ENCODE measurements at regions not wholly inside any gene's neighbourhood (a gene's known extent, or its start where the extent isn't known, plus 50 kb on each side); places are given as distances from the start of the nearest gene placed in this dataset.

DNA sequence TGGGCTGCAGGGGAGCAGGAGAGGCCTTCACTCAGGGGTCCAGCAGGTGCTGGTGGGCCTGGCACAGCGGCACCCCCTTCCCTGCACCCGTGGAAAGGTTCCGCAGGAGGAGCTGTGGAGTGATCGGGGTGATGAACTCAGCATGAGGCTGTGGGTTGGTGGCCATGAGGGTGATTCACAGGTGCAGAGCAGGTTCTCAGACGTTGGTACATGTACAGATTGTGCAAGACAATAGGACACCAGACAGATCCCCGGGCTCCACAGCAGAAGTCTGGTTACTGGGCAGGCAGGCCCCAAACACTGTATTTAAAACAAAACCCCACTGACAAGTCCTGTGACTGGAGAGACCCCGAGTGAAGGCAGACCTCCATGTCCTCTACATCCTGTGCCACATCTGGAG is 151.6 kb upstream of the CDH4 start:
- no peak overlapping the region for H2AK5ac ChIP-seq (ENCODE audit: low read depth, low read length)
- no peak overlapping the region for H4K8ac ChIP-seq (ENCODE audit: extremely low read depth, insufficient read depth, low read length)
- H4K91ac ChIP-seq (replicated peaks; ENCODE audit: insufficient read length, low read length): no peak overlapping the region
- H3K4ac ChIP-seq (replicated peaks; ENCODE audit: insufficient read length, low read depth, low read length): no peak overlapping the region
- H3K56ac ChIP-seq (replicated peaks; ENCODE audit: insufficient read length, low read depth, low read length): no peak overlapping the region
- no peaks in the 10 kb centered on the region for H3K79me1 ChIP-seq (ENCODE audit: low read depth, low read length)
- H3K4me1 ChIP-seq (replicated peaks in 1 of 4; ENCODE audit: control insufficient read depth in 3 of 4, insufficient read depth in 4 of 4, low read length in 3 of 4): no peaks in the 10 kb centered on the region
- H3K14ac ChIP-seq (ENCODE audit: insufficient read length): no peak overlapping the region
- no peak overlapping the region for H3K27ac ChIP-seq (ENCODE audit: low read depth, low read length)
- H3K23ac ChIP-seq (ENCODE audit: insufficient read length): no peak overlapping the region
- no peaks in the 10 kb centered on the region for H3K9me3 ChIP-seq (ENCODE audit: insufficient read depth in 2 of 2, low read depth in 1 of 2, low read length in 1 of 2)
- H2AFZ ChIP-seq (ENCODE audit: low read length): no peak overlapping the region
- H3K27me3 ChIP-seq (replicated peaks in 1 of 4; ENCODE audit: control insufficient read depth in 3 of 4, extremely low read depth in 1 of 4, insufficient read depth in 3 of 4, low read length in 3 of 4): peaks cover 2 to 23% (median 16%) of the 10 kb centered on the region in 4 experiments; a peak in 5 of 7 replicates
- no peak overlapping the region for H2BK120ac ChIP-seq (replicated peaks; ENCODE audit: low read depth, low read length)
- no peaks in the 10 kb centered on the region for H3K23me2 ChIP-seq (ENCODE audit: low read depth, low read length)
- no peak overlapping the region for H2BK15ac ChIP-seq (ENCODE audit: low read length)
- POLR2A ChIA-PET (ENCODE audit: partially characterized antibody): no interaction called here
- no peak overlapping the region for H2BK5ac ChIP-seq (ENCODE audit: low read depth, low read length)
- H2BK20ac ChIP-seq (ENCODE audit: low read length): no peak overlapping the region
- no peaks in the 10 kb centered on the region for H3K79me2 ChIP-seq (ENCODE audit: control insufficient read depth in 1 of 2, insufficient read depth in 2 of 2, low read length in 2 of 2)
- no peak for DNase-seq (ENCODE audit: low read depth in 1 of 2, low spot score in 2 of 2)
- H3K4me2 ChIP-seq (ENCODE audit: insufficient read depth in 1 of 2, low read depth in 2 of 2, low read length in 2 of 2): no peak overlapping the region
- FAIRE-seq: no peak
- H3K36me3 ChIP-seq (ENCODE audit: control insufficient read depth in 2 of 4, insufficient read depth in 4 of 4, low read length in 3 of 4): no peaks in the 10 kb centered on the region
- H3K9ac ChIP-seq (replicated peaks in 1 of 4; ENCODE audit: extremely low read depth in 1 of 4, low read depth in 3 of 4, low read length in 3 of 4): no peak overlapping the region
- no peak overlapping the region for H4K5ac ChIP-seq (ENCODE audit: insufficient read length, low read depth, low read length)
- CTCF ChIA-PET (ENCODE audit: partially characterized antibody): no interaction called here
- H4K20me1 ChIP-seq (replicated peaks in 1 of 2; ENCODE audit: control insufficient read depth in 1 of 2, insufficient read depth in 2 of 2, low read length in 2 of 2): no peaks in the 10 kb centered on the region
- 93% methylated on average over 7 of the region's 7 CpGs; no CpG with 5 or more reads in 1 of the 2 experiments for WGBS, 2 experiments (ENCODE audit: extremely low coverage in 1 of 2, insufficient coverage in 1 of 2, insufficient read length in 1 of 2, insufficient replicate concordance in 2 of 2, low coverage in 1 of 2, low lambda C conversion rate in 2 of 2, missing lambda C conversion rate in 1 of 2)
- H3K4me3 ChIP-seq (ENCODE audit: extremely low read depth in 1 of 4, insufficient read depth in 2 of 4, low read depth in 3 of 4, low read length in 4 of 4): no peak overlapping the region
- H2BK12ac ChIP-seq (ENCODE audit: low read depth, low read length): no peak overlapping the region
- H3K18ac ChIP-seq (ENCODE audit: extremely low read depth, low read length): no peak overlapping the region
- TF ChIP-seq RFX5 (IDR thresholded peaks at IDR 0.05; ENCODE audit: borderline replicate concordance, low read depth, low read length) (no peak), SIN3A (conservative IDR thresholded peaks at IDR 0.05 in 1 of 2, IDR thresholded peaks at IDR 0.05 in 1 of 2; ENCODE audit: low read depth in 1 of 2, low read length in 2 of 2) (no peak), SUZ12 (IDR thresholded peaks at IDR 0.05; ENCODE audit: low read length) (no peak), GTF2F1 (IDR thresholded peaks at IDR 0.05; ENCODE audit: borderline replicate concordance, low read depth, low read length) (no peak), POLR2A (IDR thresholded peaks at IDR 0.05; ENCODE audit: control extremely low read depth in 1 of 2, low read depth in 2 of 2, low read length in 2 of 2) (no peak), CEBPB (IDR thresholded peaks at IDR 0.05; ENCODE audit: low read depth, low read length) (no peak), RBBP5 (IDR thresholded peaks at IDR 0.05; ENCODE audit: borderline replicate concordance, low read depth, low read length) (no peak), CREB1 (IDR thresholded peaks at IDR 0.05) (no peak), TEAD4 (IDR thresholded peaks at IDR 0.05; ENCODE audit: low read depth, low read length) (no peak), KDM1A (IDR thresholded peaks at IDR 0.05; ENCODE audit: borderline replicate concordance, low read length) (no peak), BACH1 (IDR thresholded peaks at IDR 0.05; ENCODE audit: low read length) (no peak), HDAC6 (IDR thresholded peaks at IDR 0.05; ENCODE audit: low read depth, low read length) (no peak), POLR2AphosphoS5 (IDR thresholded peaks at IDR 0.05; ENCODE audit: low read depth, low read length) (no peak), NRF1 (IDR thresholded peaks at IDR 0.05; ENCODE audit: low read depth, low read length) (no peak), RXRA (IDR thresholded peaks at IDR 0.05; ENCODE audit: insufficient read depth, low read depth, low read length) (no peak), TBP (IDR thresholded peaks at IDR 0.05; ENCODE audit: low read depth, low read length) (no peak), SIX5 (IDR thresholded peaks at IDR 0.05; ENCODE audit: low read depth, low read length) (no peak), CBX5 (IDR thresholded peaks at IDR 0.05; ENCODE audit: low read depth, low read length) (no peak)

Measured in H1 (cell line).